ENCODE measurements at regions not wholly inside any gene's neighbourhood (a gene's known extent, or its start where the extent isn't known, plus 50 kb on each side); places are given as distances from the start of the nearest gene placed in this dataset.
"Not testable (repeated sequence)": the region's sequence is repeated elsewhere in the genome, so short reads cannot be mapped to it uniquely, and the experiment has no call there.

GRCh38 chr7:131076711-131077181 is 250.9 kb upstream of the MKLN1 start:
- DNase-seq = peak in 1 of 3 donors; percentile 29

GRCh38 chr7:131077735-131078134 is 249.9 kb upstream of the MKLN1 start:
- DNase-seq = no peak

- no peak for DNase-seq
Measured at GRCh38 chr7:131080754-131081153, 246.9 kb upstream of the MKLN1 start.

GRCh38 chr7:131081308-131081707 is 246.4 kb upstream of the MKLN1 start:
- DNase-seq = no peak

GRCh38 chr7:131083781-131084180 is 243.9 kb upstream of the MKLN1 start:
- DNase-seq = no peak

- DNase-seq = not testable (repeated sequence)
Measured at GRCh38 chr7:131084336-131084735, 243.3 kb upstream of the MKLN1 start.

GRCh38 chr7:131087756-131088658 is 239.7 kb upstream of the MKLN1 start:
- DNase-seq = peak in 1 of 3 donors; percentile 29

- no peak for DNase-seq
Measured at GRCh38 chr7:131090188-131090587, 237.5 kb upstream of the MKLN1 start.

- DNase-seq = no peak
Measured at GRCh38 chr7:131090886-131091692, 236.6 kb upstream of the MKLN1 start.

GRCh38 chr7:131094685-131095084 is 233.0 kb upstream of the MKLN1 start:
- no peak for DNase-seq

GRCh38 chr7:131095346-131095745 is 232.3 kb upstream of the MKLN1 start:
- DNase-seq = no peak

- DNase-seq = no peak
Measured at GRCh38 chr7:131096267-131096927, 231.3 kb upstream of the MKLN1 start.

- DNase-seq = no peak
Measured at GRCh38 chr7:131097662-131098376, 229.9 kb upstream of the MKLN1 start.

- DNase-seq = no peak
Measured at GRCh38 chr7:131098527-131098926, 229.1 kb upstream of the MKLN1 start.

GRCh38 chr7:131100357-131101054 is 227.2 kb upstream of the MKLN1 start:
- DNase-seq = no peak

- peak in 1 of 3 donors; percentile 74 for DNase-seq
Measured at GRCh38 chr7:131103997-131104396, 223.7 kb upstream of the MKLN1 start.

- DNase-seq = peak in 1 of 3 donors; percentile 2
Measured at GRCh38 chr7:131104596-131105293, 222.9 kb upstream of the MKLN1 start.

- DNase-seq = peak in 1 of 3 donors; percentile 47
Measured at GRCh38 chr7:131105294-131105798, 222.3 kb upstream of the MKLN1 start.

- peak in 1 of 3 donors; percentile 68 for DNase-seq
Measured at GRCh38 chr7:131105799-131106680, 221.6 kb upstream of the MKLN1 start.

Measured in muscle of back (tissue), 3 donors.